ENCODE measurements at regions not wholly inside any gene's neighbourhood (a gene's known extent, or its start where the extent isn't known, plus 50 kb on each side); places are given as distances from the start of the nearest gene placed in this dataset.

GRCh38 chr12:90071996-90072395 is 363.4 kb upstream of the ATP2B1 start:
- TF ChIP-seq CTCF (IDR thresholded peaks at IDR 0.05) = no peak
- TF ChIP-seq POLR2A (IDR thresholded peaks at IDR 0.05) = no peak

Measured in thyroid gland (tissue), 4 donors.